ENCODE measurements at regions not wholly inside any gene's neighbourhood (a gene's known extent, or its start where the extent isn't known, plus 50 kb on each side); places are given as distances from the start of the nearest gene placed in this dataset.
"Not testable (repeated sequence)": the region's sequence is repeated elsewhere in the genome, so short reads cannot be mapped to it uniquely, and the experiment has no call there.

- DNase-seq = no peak
Observed at GRCh38 chr2:31736695-31737454, 156.1 kb upstream of the SRD5A2 start.

GRCh38 chr2:31735716-31736115, 155.0 kb upstream of the SRD5A2 start:
- DNase-seq = no peak

DNA sequence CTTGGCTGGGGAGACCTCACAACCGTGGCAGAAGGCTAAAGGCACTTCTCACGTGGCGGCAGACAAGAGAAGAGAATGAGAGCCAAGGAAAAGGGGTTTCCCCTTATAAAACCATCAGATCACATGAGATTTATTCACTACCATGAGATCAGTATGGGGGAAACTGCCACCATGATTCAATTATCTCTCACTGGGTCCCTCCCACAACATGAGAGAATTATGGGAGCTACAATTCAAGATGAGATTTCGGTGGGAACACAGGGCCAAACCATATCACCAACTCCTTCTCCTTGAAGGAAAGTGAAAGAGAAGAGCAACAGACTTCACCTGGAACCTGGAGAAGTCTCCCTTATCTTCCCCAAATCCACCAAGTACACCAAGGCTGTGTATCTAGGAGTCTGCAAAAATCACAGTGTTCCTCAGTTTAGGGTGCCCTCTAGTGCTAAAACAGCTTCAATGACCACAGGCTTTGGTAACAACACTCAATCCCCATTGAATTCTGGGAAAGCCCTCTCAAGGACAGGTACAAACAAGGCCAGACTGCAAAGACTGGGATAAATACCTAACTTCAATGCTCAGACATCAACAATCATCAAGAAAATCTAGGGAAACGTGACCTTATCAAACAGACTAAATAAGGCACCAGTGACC, 148.8 kb upstream of the SRD5A2 start:
- no peak for DNase-seq

- no peak for DNase-seq
Observed at GRCh38 chr2:31729065-31729439, 148.3 kb upstream of the SRD5A2 start.

GRCh38 chr2:31728406-31729064, 147.8 kb upstream of the SRD5A2 start:
- DNase-seq = no peak

DNA sequence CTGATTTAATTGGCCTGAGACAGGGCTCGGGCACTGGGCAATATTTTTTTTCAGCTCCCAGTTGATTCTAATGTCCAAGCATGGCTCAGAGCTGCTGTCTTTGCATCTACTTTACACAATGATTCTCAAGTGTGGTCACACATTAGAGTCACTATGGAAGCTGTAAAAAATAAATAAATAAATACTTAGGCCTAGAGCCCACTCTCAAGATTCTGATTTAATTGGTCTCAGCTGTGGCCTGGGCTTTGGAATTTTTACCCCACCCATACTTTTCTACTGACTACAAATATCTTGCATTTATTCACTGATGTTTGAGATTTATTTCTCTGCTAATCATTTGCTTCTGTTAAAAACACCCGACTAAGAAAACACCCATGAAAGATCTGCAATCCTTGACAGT, 145.7 kb upstream of the SRD5A2 start:
- DNase-seq = no peak

GRCh38 chr2:31725444-31725843, 144.7 kb upstream of the SRD5A2 start:
- no peak for DNase-seq

GRCh38 chr2:31711737-31712136, 131.0 kb upstream of the SRD5A2 start:
- no peak for DNase-seq

- no peak for DNase-seq
Observed at GRCh38 chr2:31710121-31710520, 129.4 kb upstream of the SRD5A2 start.

DNA sequence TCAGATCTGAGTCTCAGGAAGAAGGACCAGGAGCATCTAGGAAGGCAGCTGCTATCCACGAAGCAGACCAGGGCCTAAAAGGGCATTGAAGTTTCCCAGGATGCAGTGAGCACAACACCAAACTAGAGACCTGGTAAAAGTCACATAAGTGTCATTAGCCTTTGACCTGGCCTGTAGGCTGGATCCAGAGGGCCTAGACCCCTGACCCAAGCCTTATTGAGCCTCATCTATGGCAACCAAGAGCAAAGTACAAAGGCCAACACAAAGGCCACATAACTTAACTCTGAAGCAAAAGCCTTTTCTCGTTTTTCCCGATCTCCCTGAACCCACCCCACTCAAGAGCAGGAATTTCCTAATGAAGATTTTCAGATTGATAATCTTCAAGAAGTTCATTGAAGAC, 127.3 kb upstream of the SRD5A2 start:
- DNase-seq = no peak

DNA sequence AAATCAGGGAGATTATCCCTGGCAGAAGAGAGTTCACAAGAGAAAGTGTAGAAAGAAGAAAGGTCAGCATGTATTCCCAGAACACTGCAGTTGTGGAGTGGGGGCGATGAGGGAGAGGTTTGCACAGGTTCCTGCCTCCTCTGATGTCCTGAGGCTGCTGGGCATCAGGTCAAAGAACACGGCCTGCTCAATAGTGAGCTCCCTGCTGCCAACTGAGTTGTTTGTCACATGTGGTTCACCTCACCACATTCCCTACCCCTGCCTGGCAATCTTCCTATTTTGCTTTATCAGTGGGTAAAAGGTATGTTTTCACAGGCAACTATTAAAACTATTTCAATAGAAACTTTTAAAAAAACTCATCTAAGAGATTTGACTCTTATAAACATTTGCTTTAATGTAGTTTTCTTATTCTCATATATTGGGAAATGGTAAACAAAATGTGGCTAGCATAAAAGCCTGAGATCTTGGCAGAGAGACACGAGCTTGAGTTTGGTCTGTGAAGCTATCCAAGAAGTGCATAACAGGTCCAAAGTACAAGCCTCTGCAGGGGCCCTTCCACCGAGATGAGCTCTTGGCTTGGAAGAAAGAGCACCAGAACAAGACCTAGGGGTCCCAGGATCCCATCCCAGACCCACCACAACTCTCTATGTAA, 123.9 kb upstream of the SRD5A2 start:
- DNase-seq = no peak

- DNase-seq = no peak
Observed at GRCh38 chr2:31703253-31703652, 122.5 kb upstream of the SRD5A2 start.

GRCh38 chr2:31698722-31699121, 118.0 kb upstream of the SRD5A2 start:
- DNase-seq = no peak

DNA sequence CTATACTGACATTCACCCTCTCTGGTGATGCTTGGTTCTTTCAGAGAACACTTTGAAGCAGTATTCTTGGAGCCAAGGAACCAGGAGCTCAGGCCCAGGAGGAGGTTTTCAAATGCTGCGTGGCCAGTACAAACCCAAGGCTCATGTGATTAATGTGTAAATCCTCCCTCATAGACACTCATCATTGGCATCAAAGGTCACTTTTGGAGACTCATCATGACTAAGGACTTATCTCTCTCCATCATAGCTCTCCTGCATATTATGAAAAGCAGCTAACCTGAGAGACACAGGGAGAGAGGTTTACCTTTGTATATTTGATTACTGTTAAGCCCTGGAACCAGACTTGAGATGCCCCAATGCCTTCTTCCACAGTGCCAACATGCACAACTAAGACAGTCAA, 115.3 kb upstream of the SRD5A2 start:
- no peak for DNase-seq

DNA sequence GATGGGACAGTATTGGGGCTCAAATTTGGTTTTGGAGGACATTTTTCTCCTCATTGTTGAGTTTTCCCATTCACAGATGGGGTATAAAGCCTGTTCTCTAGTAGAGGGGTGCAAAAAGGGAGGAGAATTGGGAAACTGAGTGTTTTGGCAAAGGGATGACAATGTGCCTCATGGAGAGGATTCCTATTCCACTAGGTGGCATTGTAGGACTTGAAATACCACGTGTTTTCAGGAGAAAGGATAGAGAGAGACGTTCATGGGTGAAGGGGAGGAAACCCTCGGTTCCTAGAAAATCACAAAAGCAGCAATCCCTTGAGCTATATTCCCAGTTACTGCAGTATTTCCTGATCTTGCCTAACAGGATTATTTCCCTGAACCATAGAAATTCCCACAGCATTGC, 113.7 kb upstream of the SRD5A2 start:
- DNase-seq = no peak

DNA sequence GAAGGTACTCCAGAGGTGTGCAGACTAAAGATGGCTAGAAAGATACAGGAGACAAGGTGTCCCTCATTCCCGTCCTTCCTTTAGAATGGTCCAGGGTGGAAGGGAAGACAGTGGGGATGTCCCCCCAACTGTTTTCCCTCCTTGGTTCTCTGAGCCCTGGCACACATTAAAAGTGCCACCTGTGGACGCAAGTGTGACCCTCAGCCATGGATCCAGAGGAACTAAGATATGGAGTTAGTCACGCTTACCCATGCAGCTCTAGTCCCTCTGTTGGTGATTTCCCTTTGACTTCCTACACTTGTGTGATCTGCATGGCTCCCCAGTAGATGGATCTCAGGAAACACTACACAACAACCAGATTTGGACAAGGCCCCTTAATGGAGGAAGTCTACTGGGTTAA, 113.1 kb upstream of the SRD5A2 start:
- DNase-seq = peak; percentile 1

DNA sequence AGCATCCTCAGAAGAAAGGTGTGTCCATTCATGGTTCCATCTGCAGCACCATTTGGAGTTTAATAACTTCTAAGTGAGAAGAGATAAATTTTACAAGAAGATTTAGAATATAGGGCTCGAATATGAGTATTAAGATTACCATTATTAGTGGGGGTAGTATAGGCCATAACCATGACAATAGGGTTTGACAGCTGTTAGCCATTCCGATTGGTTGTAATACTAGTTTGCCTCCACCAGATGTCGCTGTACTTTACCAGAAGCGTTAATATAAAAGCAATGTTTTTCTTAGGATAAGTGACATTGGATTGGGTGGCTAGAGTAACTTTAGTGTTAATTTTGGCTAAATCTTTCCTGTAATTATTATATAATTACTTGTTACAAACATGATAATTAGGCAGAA, 107.5 kb upstream of the SRD5A2 start:
- no peak for DNase-seq

- DNase-seq = not testable (repeated sequence)
Observed at GRCh38 chr2:31683506-31683905, 102.8 kb upstream of the SRD5A2 start.

DNA sequence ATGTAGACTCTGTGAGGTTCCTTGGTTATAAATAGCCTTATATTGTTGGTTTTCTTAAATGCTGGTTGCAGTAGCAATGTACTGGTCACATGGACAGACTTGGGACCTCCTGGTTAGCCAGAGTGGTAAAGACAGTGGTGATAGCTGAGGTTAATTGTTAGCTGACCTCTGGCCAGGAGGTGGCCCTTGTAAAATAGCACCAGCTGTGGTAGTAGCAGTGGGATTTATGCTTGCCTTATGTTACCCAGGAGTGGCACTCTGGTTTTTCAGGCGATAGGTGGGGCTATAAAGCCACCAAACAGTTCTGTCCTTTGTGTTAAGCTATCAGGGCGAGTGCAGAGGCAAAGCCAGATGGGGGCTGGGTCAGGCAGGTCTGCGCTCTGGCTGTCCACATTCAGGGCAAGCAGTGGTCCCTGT, 94.8 kb upstream of the SRD5A2 start:
- DNase-seq = no peak

GRCh38 chr2:31674446-31674845, 93.7 kb upstream of the SRD5A2 start:
- no peak for DNase-seq

- no peak for DNase-seq
Observed at GRCh38 chr2:31666878-31667277, 86.1 kb upstream of the SRD5A2 start.

DNA sequence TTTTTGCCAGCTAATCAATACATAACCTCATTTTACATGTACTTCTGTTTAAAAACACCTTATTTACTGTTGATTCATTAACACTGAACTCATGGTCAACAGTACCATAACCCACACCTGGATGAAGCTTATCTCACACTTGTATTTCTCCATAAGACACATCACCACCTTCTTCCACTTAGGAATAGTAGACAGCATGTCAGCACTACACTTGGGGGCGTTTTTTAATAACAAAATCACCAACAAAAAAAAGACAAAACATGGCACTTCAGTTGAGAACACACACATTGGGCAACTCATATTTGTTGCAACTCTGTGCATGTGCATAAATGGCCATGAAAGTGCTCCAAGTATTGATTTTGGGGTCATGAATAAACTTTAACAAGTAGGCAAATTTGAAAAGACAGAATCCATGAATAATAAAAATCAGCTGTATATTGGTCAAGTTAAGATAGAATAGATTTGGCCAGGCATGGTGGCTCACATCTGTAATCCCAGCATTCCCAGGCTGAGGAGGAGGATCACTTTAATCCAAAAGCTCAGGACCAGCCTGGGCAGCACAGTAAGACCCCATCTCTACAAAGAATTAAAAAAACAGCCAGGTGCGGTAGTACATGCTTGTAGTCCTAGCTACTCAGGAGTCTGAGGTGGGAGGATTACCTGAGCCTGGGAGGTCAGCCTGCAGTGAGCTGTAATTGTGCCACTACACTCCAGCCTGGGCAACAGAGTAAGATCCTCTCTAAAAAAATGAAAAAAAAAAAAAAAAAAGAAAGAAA, 84.4 kb upstream of the SRD5A2 start:
- no peak for DNase-seq
